Gastroesophageal sphincter (tissue), 3 donors: ENCODE measurements at regions not wholly inside any gene's neighbourhood (a gene's known extent, or its start where the extent isn't known, plus 50 kb on each side); places are given as distances from the start of the nearest gene placed in this dataset.

Source experiments
- EP300 ChIP-seq: sonication (generic); formaldehyde crosslinking; IDR thresholded peaks from one replicate; pipeline ENCODE4 v1.6.1; 2017; ENCODE audit warnings: antibody characterized with exemption, mild to moderate bottlenecking
- POLR2A ChIP-seq, 2 donors: fragments of 450-650 bp; IDR thresholded peaks; one replicate each; pipeline ENCODE4 v1.6.1; 2017; ENCODE audit warnings: antibody characterized with exemption in 2 of 2, mild to moderate bottlenecking in 2 of 2, moderate library complexity in 1 of 2
- POLR2AphosphoS5 ChIP-seq: sonication (generic); formaldehyde crosslinking; IDR thresholded peaks from one replicate; pipeline ENCODE4 v1.6.1; 2017; ENCODE audit warnings: antibody characterized with exemption
- TF ChIP-seq, protein P1 (sequence below), 4 experiments: fragments of 200-600 bp in 2 of 4; fragments of 450-650 bp in 2 of 4; sonication (generic) in 1 of 4; IDR thresholded peaks; one replicate each; pipeline ENCODE4 v1.5.1; 2017 to 2019; ENCODE audit warnings: antibody characterized with exemption in 4 of 4, mild to moderate bottlenecking in 2 of 4, moderate library complexity in 2 of 4

DNA sequence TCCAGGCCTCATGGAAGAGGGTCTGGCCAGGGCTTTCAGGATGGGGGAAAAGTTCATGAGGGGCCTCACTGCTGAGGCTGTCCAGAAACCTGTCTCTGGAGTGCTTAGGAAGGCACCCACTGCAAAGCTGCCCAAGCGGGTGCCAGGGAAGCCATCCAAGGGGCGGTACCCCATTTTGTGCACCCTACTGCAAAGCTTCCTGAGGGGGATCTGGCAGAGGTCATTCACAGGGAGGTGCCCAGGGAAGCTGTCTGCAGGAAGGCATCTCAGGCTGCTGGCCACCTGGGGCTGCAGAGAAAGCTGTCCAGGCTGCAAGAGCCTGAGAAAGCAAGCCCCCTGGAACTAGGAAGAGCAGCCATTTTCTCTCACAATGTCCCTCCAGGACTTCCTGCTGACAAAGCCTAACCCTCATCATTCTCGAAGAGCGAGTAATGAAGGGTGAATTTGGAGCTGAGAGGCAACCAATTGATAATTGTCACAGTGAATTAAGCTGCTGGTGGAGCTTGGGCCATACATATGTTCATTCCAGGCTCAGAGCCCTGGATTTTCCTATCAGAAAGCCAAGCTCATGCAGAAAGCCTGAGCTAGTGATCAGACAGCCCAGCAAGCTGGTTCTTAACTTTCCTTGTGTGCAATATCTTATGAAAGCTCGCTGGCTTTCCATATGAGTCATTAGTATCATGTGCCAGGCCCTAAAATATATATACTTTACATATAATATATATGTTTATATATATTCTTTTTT lies 62.2 kb upstream of the SLC22A16 start:
- TF ChIP-seq, protein P1, sequence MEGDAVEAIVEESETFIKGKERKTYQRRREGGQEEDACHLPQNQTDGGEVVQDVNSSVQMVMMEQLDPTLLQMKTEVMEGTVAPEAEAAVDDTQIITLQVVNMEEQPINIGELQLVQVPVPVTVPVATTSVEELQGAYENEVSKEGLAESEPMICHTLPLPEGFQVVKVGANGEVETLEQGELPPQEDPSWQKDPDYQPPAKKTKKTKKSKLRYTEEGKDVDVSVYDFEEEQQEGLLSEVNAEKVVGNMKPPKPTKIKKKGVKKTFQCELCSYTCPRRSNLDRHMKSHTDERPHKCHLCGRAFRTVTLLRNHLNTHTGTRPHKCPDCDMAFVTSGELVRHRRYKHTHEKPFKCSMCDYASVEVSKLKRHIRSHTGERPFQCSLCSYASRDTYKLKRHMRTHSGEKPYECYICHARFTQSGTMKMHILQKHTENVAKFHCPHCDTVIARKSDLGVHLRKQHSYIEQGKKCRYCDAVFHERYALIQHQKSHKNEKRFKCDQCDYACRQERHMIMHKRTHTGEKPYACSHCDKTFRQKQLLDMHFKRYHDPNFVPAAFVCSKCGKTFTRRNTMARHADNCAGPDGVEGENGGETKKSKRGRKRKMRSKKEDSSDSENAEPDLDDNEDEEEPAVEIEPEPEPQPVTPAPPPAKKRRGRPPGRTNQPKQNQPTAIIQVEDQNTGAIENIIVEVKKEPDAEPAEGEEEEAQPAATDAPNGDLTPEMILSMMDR (IDR thresholded peaks at IDR 0.05): no peak
- TF ChIP-seq POLR2A (IDR thresholded peaks at IDR 0.05): no peak
- no peak for TF ChIP-seq EP300
- TF ChIP-seq POLR2AphosphoS5: no peak
